Keratinocyte (primary cell): ENCODE measurements at regions not wholly inside any gene's neighbourhood (a gene's known extent, or its start where the extent isn't known, plus 50 kb on each side); places are given as distances from the start of the nearest gene placed in this dataset.

Experiments used
- DNase-seq: peaks from one replicate; pipeline ENCODE4 v3.0.0-alpha.2; 2011; ENCODE audit warnings: low read depth, missing footprints, low spot score
- FAIRE-seq: peaks from 2 replicates; lab custom pipeline; 2011; peaks lifted over from hg19 to GRCh38; lab: Jason Lieb, UNC
- H2AFZ ChIP-seq: 2 replicates; pipeline ENCODE4 v1.6.0; 2012; ENCODE audit warnings: low read length, control low read depth, inconsistent platforms; ENCODE audit not compliant: control insufficient read depth
- H3K27ac ChIP-seq: 2 replicates; pipeline ENCODE4 v1.5.1; 2011; ENCODE audit warnings: low read length; ENCODE audit not compliant: control insufficient read depth, insufficient read depth
- H3K27me3 ChIP-seq: 3 replicates; pipeline ENCODE4 v1.6.0; 2011; ENCODE audit warnings: low read length; ENCODE audit not compliant: control insufficient read depth, insufficient read depth; ENCODE audit errors: extremely low read depth
- H3K36me3 ChIP-seq, 2 experiments: 2 replicates in 1 of 2; 3 replicates in 1 of 2; pipeline ENCODE4 v1.5.1; 2011; ENCODE audit warnings: low read length in 2 of 2, mild to moderate bottlenecking in 1 of 2; ENCODE audit not compliant: control insufficient read depth in 2 of 2, insufficient read depth in 2 of 2; ENCODE audit errors: extremely low read depth in 1 of 2
- H3K4me1 ChIP-seq: 3 replicates; pipeline ENCODE4 v1.5.1; 2011; ENCODE audit warnings: low read length; ENCODE audit not compliant: control insufficient read depth, insufficient read depth; ENCODE audit errors: extremely low read depth
- H3K4me2 ChIP-seq: 3 replicates; pipeline ENCODE4 v1.6.0; 2011; ENCODE audit warnings: low read depth, low read length; ENCODE audit not compliant: control insufficient read depth, insufficient read depth; ENCODE audit errors: extremely low read depth
- H3K4me3 ChIP-seq, 3 experiments: fragments of 200-600 bp in 1 of 3; sonication (generic) in 1 of 3; 2 replicates in 2 of 3; 3 replicates in 1 of 3; pipeline ENCODE4 v1.5.1; 2011 to 2016; ENCODE audit warnings: low read length in 3 of 3, mild to moderate bottlenecking in 3 of 3, control low read depth in 2 of 3, inconsistent platforms in 1 of 3, low read depth in 1 of 3, mixed read lengths in 1 of 3, mixed run types in 1 of 3, moderate library complexity in 1 of 3; ENCODE audit not compliant: control insufficient read depth in 2 of 3, insufficient read depth in 2 of 3; ENCODE audit errors: extremely low read depth in 1 of 3
- H3K79me2 ChIP-seq: 2 replicates; pipeline ENCODE4 v1.6.0; 2012; ENCODE audit warnings: low read length; ENCODE audit not compliant: control insufficient read depth, insufficient read depth
- H3K9ac ChIP-seq: 3 replicates; pipeline ENCODE4 v1.6.0; 2011; ENCODE audit warnings: low read length; ENCODE audit not compliant: control insufficient read depth, insufficient read depth; ENCODE audit errors: extremely low read depth
- H3K9me1 ChIP-seq: 3 replicates; pipeline ENCODE4 v1.6.0; 2011; ENCODE audit warnings: low read length; ENCODE audit not compliant: control insufficient read depth, insufficient read depth; ENCODE audit errors: extremely low read depth
- H3K9me3 ChIP-seq: 2 replicates; pipeline ENCODE4 v1.5.1; 2012; ENCODE audit warnings: low read depth, low read length; ENCODE audit not compliant: control insufficient read depth
- H4K20me1 ChIP-seq: 3 replicates; pipeline ENCODE4 v1.6.0; 2011; ENCODE audit warnings: low read length; ENCODE audit not compliant: control insufficient read depth, insufficient read depth; ENCODE audit errors: extremely low read depth
- CTCF ChIP-seq, 3 experiments: IDR thresholded peaks in 1 of 3; conservative IDR thresholded peaks in 1 of 3; optimal IDR thresholded peaks in 1 of 3; 2 replicates in 2 of 3; 3 replicates in 1 of 3; pipeline versions ENCODE3 to v1.5.1; 2011; ENCODE audit warnings: low read length in 3 of 3, mild to moderate bottlenecking in 3 of 3, moderate library complexity in 2 of 3, control low read depth in 1 of 3, inconsistent platforms in 1 of 3; ENCODE audit not compliant: insufficient read depth in 2 of 3; ENCODE audit errors: extremely low read depth in 1 of 3
- EZH2 ChIP-seq: IDR thresholded peaks from one replicate; pipeline ENCODE4 v1.6.1; 2012; ENCODE audit warnings: inconsistent platforms, mild to moderate bottlenecking, low read length, moderate library complexity
- dilution Hi-C: fragments of 300-500 bp; cut with MboI; formaldehyde crosslinking; loops from one replicate; pipeline ENCODE4 v1.7.0; 2020; ENCODE audit warnings: low sequenced_read_pairs; ENCODE audit not compliant: extremely low pct_ligation_motif_present

GRCh38 chr2:2650608-2651375 lies 319.7 kb upstream of the MYT1L start:
- H3K27me3 ChIP-seq = peaks cover under 1% of the 10 kb centered on the region
- no peak overlapping the region for H3K4me3 ChIP-seq
- H2AFZ ChIP-seq = no peak overlapping the region
- no peaks in the 10 kb centered on the region for H3K79me2 ChIP-seq
- TF ChIP-seq CTCF (optimal IDR thresholded peaks at IDR 0.05 in 1 of 3, IDR thresholded peaks at IDR 0.05 in 1 of 3, conservative IDR thresholded peaks at IDR 0.05 in 1 of 3; ENCODE audit: extremely low read depth in 1 of 3, insufficient read depth in 2 of 3, low read length in 3 of 3) (no peak), EZH2 (no peak)
- H4K20me1 ChIP-seq = no peaks in the 10 kb centered on the region
- H3K36me3 ChIP-seq = no peaks in the 10 kb centered on the region
- no peak overlapping the region for H3K9ac ChIP-seq
- H3K4me1 ChIP-seq = peaks cover 20% of the 10 kb centered on the region
- no peak overlapping the region for H3K27ac ChIP-seq
- dilution Hi-C loops = no loop called here
- H3K9me3 ChIP-seq = no peaks in the 10 kb centered on the region
- no peak overlapping the region for H3K4me2 ChIP-seq
- no peaks in the 10 kb centered on the region for H3K9me1 ChIP-seq
- FAIRE-seq = no peak
- no peak for DNase-seq

GRCh38 chr2:2649109-2650072 lies 318.3 kb upstream of the MYT1L start:
- dilution Hi-C loops = no loop called here
- Histone ChIP-seq H3K27me3 (no peaks in the 10 kb centered on the region), H3K79me2 (no peaks in the 10 kb centered on the region), H2AFZ (no peak overlapping the region), H3K9ac (no peak overlapping the region), H3K4me1 (peaks cover 20% of the 10 kb centered on the region), H3K9me1 (no peaks in the 10 kb centered on the region), H3K27ac (no peak overlapping the region), H4K20me1 (no peaks in the 10 kb centered on the region), H3K4me2 (no peak overlapping the region), H3K4me3 (no peak overlapping the region), H3K36me3 (no peaks in the 10 kb centered on the region), H3K9me3 (no peaks in the 10 kb centered on the region)
- FAIRE-seq = no peak
- TF ChIP-seq EZH2 (no peak), CTCF (optimal IDR thresholded peaks at IDR 0.05 in 1 of 3, IDR thresholded peaks at IDR 0.05 in 1 of 3, conservative IDR thresholded peaks at IDR 0.05 in 1 of 3; ENCODE audit: extremely low read depth in 1 of 3, insufficient read depth in 2 of 3, low read length in 3 of 3) (no peak)
- no peak for DNase-seq
